CD14-positive monocyte (primary cell): ENCODE measurements at regions not wholly inside any gene's neighbourhood (a gene's known extent, or its start where the extent isn't known, plus 50 kb on each side); places are given as distances from the start of the nearest gene placed in this dataset.
"Not testable (repeated sequence)": the region's sequence is repeated elsewhere in the genome, so short reads cannot be mapped to it uniquely, and the experiment has no call there.

Experiments
- DNase-seq, 3 donors: peaks; one replicate each; pipeline ENCODE4 v3.0.0-alpha.2; 2011 to 2022
- H2AFZ ChIP-seq: 2 replicates; pipeline ENCODE4 v1.6.0; 2012; ENCODE audit warnings: mild to moderate bottlenecking, low read depth, low read length, inconsistent platforms; ENCODE audit not compliant: insufficient read depth, poor library complexity, severe bottlenecking
- H3K27ac ChIP-seq, 2 donors: 1 replicate in 1 of 2; 2 replicates in 1 of 2; pipeline ENCODE4 v1.5.1; 2012 to 2013; ENCODE audit warnings: low read length in 2 of 2, control low read depth in 1 of 2, inconsistent platforms in 1 of 2, low read depth in 1 of 2, mild to moderate bottlenecking in 1 of 2
- H3K27me3 ChIP-seq, 2 donors: one replicate each; pipeline versions ENCODE4 v1.6.0 to v1.6.1; 2011 to 2013; ENCODE audit warnings: low read length in 2 of 2; ENCODE audit not compliant: control insufficient read depth in 2 of 2, insufficient read depth in 2 of 2
- H3K36me3 ChIP-seq, 2 donors: replicated peaks in 1 of 2; 1 replicate in 1 of 2; 2 replicates in 1 of 2; pipeline versions ENCODE4 v1.5.1 to v1.6.1; 2012 to 2013; ENCODE audit warnings: low read length in 2 of 2, control low read depth in 1 of 2, inconsistent platforms in 1 of 2, mild to moderate bottlenecking in 1 of 2; ENCODE audit not compliant: insufficient read depth in 2 of 2, control insufficient read depth in 1 of 2
- H3K4me1 ChIP-seq, 2 donors: 1 replicate in 1 of 2; 2 replicates in 1 of 2; pipeline versions ENCODE4 v1.5.1 to v1.6.1; 2012 to 2013; ENCODE audit warnings: low read length in 2 of 2, control low read depth in 1 of 2, inconsistent platforms in 1 of 2, mild to moderate bottlenecking in 1 of 2, moderate library complexity in 1 of 2; ENCODE audit not compliant: insufficient read depth in 2 of 2, control insufficient read depth in 1 of 2
- H3K4me2 ChIP-seq: replicated peaks from 2 replicates; pipeline ENCODE3; 2012; ENCODE audit warnings: low read length, moderate library complexity, mild to moderate bottlenecking; ENCODE audit not compliant: poor library complexity, severe bottlenecking; ENCODE audit errors: extremely low read depth
- H3K4me3 ChIP-seq, 3 experiments: fragments of 200-600 bp in 1 of 3; sonication (generic) in 1 of 3; replicated peaks in 1 of 3; 1 replicate in 2 of 3; 2 replicates in 1 of 3; pipeline ENCODE4 v1.5.1; 2011 to 2013; ENCODE audit warnings: low read length in 3 of 3, mild to moderate bottlenecking in 3 of 3, control low read depth in 2 of 3, low read depth in 2 of 3, inconsistent platforms in 1 of 3, moderate library complexity in 1 of 3
- H3K79me2 ChIP-seq: 2 replicates; pipeline ENCODE4 v1.6.0; 2012; ENCODE audit warnings: mild to moderate bottlenecking, control low read depth, inconsistent platforms, low read length, moderate library complexity; ENCODE audit not compliant: insufficient read depth
- H3K9ac ChIP-seq: 2 replicates; pipeline ENCODE4 v1.6.0; 2017; ENCODE audit warnings: low read length, mild to moderate bottlenecking; ENCODE audit not compliant: insufficient read depth, poor library complexity, severe bottlenecking
- H3K9me3 ChIP-seq, 2 donors: replicated peaks in 1 of 2; 1 replicate in 1 of 2; 2 replicates in 1 of 2; pipeline versions ENCODE4 v1.5.1 to v1.6.1; 2012 to 2013; ENCODE audit warnings: low read length in 2 of 2, control low read depth in 1 of 2; ENCODE audit not compliant: control insufficient read depth in 1 of 2, insufficient read depth in 1 of 2
- H4K20me1 ChIP-seq: 2 replicates; pipeline ENCODE4 v1.6.0; 2012; ENCODE audit warnings: mild to moderate bottlenecking, low read length, control low read depth, moderate library complexity; ENCODE audit not compliant: insufficient read depth
- H3K27ac Mint-ChIP-seq, 7 donors: one replicate each; pipeline ENCODE4 v1.8.0; 2020; ENCODE audit warnings: mild to moderate bottlenecking in 7 of 7, mixed read lengths in 7 of 7, moderate library complexity in 6 of 7, inconsistent platforms in 2 of 7
- H3K27me3 Mint-ChIP-seq, 3 donors: one replicate each; pipeline ENCODE4 v1.8.0; 2021 to 2022; ENCODE audit warnings: low read depth in 3 of 3, mild to moderate bottlenecking in 3 of 3, mixed read lengths in 3 of 3, moderate library complexity in 3 of 3, inconsistent platforms in 1 of 3
- H3K36me3 Mint-ChIP-seq, 2 donors: one replicate each; pipeline ENCODE4 v1.8.0; 2020; ENCODE audit warnings: mixed read lengths in 2 of 2, inconsistent platforms in 1 of 2, mild to moderate bottlenecking in 1 of 2
- H3K4me1 Mint-ChIP-seq: one replicate; pipeline ENCODE4 v1.8.0; 2020; ENCODE audit warnings: mild to moderate bottlenecking, mixed read lengths
- H3K4me3 Mint-ChIP-seq, 2 donors: one replicate each; pipeline ENCODE4 v1.8.0; 2020; ENCODE audit warnings: mild to moderate bottlenecking in 2 of 2, mixed read lengths in 2 of 2, moderate library complexity in 1 of 2
- H3K9me3 Mint-ChIP-seq, 7 donors: one replicate each; pipeline ENCODE4 v1.8.0; 2020 to 2022; ENCODE audit warnings: mixed read lengths in 7 of 7, mild to moderate bottlenecking in 6 of 7, moderate library complexity in 6 of 7, inconsistent platforms in 2 of 7
- WGBS: methylation state at CpG from one replicate; pipeline ENCODE4 v1.1.5; 2013; ENCODE audit warnings: missing lambda C conversion rate; ENCODE audit not compliant: insufficient coverage; 5-methylcytosine and 5-hydroxymethylcytosine counted together
- intact Hi-C, 2 donors: fragments of 100-400 bp; cut with micrococcal nuclease; formaldehyde crosslinking; loops; one replicate each; pipeline versions ENCODE4 v1.15.0 to v1.15.1; 2023
- TF ChIP-seq, protein P1 (sequence below): fragments of 200-600 bp; IDR thresholded peaks from one replicate; pipeline ENCODE4 v1.8.0; 2022; ENCODE audit warnings: antibody characterized with exemption, mild to moderate bottlenecking

DNA sequence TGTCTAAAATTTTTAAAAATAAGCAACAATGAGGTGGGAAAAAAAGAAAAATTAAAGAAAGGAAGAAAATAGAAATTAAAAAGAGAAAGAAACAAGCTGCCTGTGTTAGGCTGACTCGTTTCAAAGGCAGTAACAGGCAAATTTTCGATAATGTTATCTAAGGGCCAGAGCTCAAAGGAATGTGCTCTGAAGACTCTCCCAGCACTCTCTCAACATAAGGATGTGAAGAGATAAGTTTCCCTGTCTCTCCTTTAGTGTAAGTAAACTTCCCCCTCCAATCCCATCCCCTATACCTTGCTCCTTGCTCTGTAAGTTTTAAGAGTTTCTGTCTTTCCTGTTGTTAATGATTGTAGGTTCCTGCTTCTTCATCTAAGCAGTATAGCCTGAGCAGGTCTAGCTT is 172.8 kb downstream of the TEX13C start:
- no peaks in the 10 kb centered on the region for H3K79me2 ChIP-seq
- no peak overlapping the region for H2AFZ ChIP-seq
- peaks cover 0 to 2% (median 0%) of the 10 kb centered on the region in 7 donors for H3K9me3 Mint-ChIP-seq
- no peak overlapping the region for H3K4me3 ChIP-seq
- no peak for DNase-seq
- H3K4me1 Mint-ChIP-seq = no peaks in the 10 kb centered on the region
- H4K20me1 ChIP-seq = no peaks in the 10 kb centered on the region
- WGBS = no CpG with 5 or more reads among the region's 2 CpGs
- H3K36me3 Mint-ChIP-seq = no peaks in the 10 kb centered on the region
- H3K4me2 ChIP-seq = no peak overlapping the region
- no peaks in the 10 kb centered on the region for H3K9me3 ChIP-seq
- no peak overlapping the region for H3K9ac ChIP-seq
- H3K27me3 Mint-ChIP-seq = peaks cover 0 to 3% (median 0%) of the 10 kb centered on the region in 3 donors
- TF ChIP-seq, protein P1, sequence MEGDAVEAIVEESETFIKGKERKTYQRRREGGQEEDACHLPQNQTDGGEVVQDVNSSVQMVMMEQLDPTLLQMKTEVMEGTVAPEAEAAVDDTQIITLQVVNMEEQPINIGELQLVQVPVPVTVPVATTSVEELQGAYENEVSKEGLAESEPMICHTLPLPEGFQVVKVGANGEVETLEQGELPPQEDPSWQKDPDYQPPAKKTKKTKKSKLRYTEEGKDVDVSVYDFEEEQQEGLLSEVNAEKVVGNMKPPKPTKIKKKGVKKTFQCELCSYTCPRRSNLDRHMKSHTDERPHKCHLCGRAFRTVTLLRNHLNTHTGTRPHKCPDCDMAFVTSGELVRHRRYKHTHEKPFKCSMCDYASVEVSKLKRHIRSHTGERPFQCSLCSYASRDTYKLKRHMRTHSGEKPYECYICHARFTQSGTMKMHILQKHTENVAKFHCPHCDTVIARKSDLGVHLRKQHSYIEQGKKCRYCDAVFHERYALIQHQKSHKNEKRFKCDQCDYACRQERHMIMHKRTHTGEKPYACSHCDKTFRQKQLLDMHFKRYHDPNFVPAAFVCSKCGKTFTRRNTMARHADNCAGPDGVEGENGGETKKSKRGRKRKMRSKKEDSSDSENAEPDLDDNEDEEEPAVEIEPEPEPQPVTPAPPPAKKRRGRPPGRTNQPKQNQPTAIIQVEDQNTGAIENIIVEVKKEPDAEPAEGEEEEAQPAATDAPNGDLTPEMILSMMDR = no peak
- intact Hi-C loops = no loop called here
- H3K27ac Mint-ChIP-seq = no peak overlapping the region
- H3K4me3 Mint-ChIP-seq = no peak overlapping the region
- H3K4me1 ChIP-seq = no peaks in the 10 kb centered on the region
- no peaks in the 10 kb centered on the region for H3K36me3 ChIP-seq
- H3K27me3 ChIP-seq = no peaks in the 10 kb centered on the region
- no peak overlapping the region for H3K27ac ChIP-seq

DNA sequence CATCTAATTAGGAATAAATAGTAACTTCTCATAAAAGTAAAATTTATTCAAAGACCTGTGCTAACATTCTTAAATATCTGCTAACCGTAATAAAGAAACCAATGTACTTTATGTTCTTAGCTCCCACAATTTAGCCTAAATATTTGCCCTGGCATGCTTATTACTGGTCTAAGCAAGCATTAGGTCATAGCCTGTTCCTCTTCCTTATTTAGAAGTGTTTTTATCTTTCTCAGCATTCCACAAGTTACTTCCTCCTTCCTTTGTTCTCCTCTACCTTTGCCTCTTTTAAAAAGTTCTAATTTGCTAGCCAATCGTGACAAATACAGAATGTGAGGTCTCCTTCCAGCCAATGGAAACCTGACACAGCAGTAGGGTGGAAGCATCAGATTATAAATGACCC is 173.3 kb downstream of the TEX13C start:
- H3K9me3 Mint-ChIP-seq, DNase-seq, H2AFZ ChIP-seq, H3K9ac ChIP-seq, H3K4me1 Mint-ChIP-seq, H3K79me2 ChIP-seq, H3K27me3 Mint-ChIP-seq, H3K4me3 Mint-ChIP-seq, H3K4me1 ChIP-seq, H3K36me3 ChIP-seq, intact Hi-C loops, H3K4me3 ChIP-seq, H4K20me1 ChIP-seq, H3K4me2 ChIP-seq, H3K27ac Mint-ChIP-seq, H3K27ac ChIP-seq, H3K9me3 ChIP-seq, H3K27me3 ChIP-seq, H3K36me3 Mint-ChIP-seq: not testable (repeated sequence)
- WGBS = no CpG with 5 or more reads among the region's 2 CpGs
